ENCODE measurements at regions not wholly inside any gene's neighbourhood (a gene's known extent, or its start where the extent isn't known, plus 50 kb on each side); places are given as distances from the start of the nearest gene placed in this dataset.

- no peak overlapping the region for H3K4me3 ChIP-seq (ENCODE audit: low read depth, low read length)
- no peaks in the 10 kb centered on the region for H3K27me3 Mint-ChIP-seq (ENCODE audit: insufficient read depth, unreplicated experiment)
- BruUV-seq (replicated peaks), result no TSS peak
- ChIA-PET CTCF (no interaction called here), POLR2A (no interaction called here)
- H3K36me3 Mint-ChIP-seq (ENCODE audit: insufficient read depth, unreplicated experiment), result no peaks in the 10 kb centered on the region
- intact Hi-C loops (cut with micrococcal nuclease; ENCODE audit: unreplicated experiment), result no loop called here
- H3K27ac Mint-ChIP-seq (ENCODE audit: unreplicated experiment), result no peak overlapping the region
- H3K36me3 ChIP-seq (ENCODE audit: control insufficient read depth, insufficient read depth, low read length), result no peaks in the 10 kb centered on the region
- no peaks in the 10 kb centered on the region for H3K4me1 ChIP-seq
- no peaks in the 10 kb centered on the region for H3K9me3 ChIP-seq
- H3K4me1 Mint-ChIP-seq (ENCODE audit: low read depth, unreplicated experiment), result no peaks in the 10 kb centered on the region
- DNase-seq, result no peak
- TF ChIP-seq CTCF (IDR thresholded peaks at IDR 0.05; ENCODE audit: insufficient read depth in 1 of 2, low read depth in 1 of 2, low read length in 1 of 2, severe bottlenecking in 1 of 2, unreplicated experiment in 1 of 2), result no peak
- no peak overlapping the region for H3K4me3 Mint-ChIP-seq (ENCODE audit: unreplicated experiment)
- H3K9me3 Mint-ChIP-seq (ENCODE audit: unreplicated experiment), result no peaks in the 10 kb centered on the region
- H3K27me3 ChIP-seq (replicated peaks; ENCODE audit: control insufficient read depth, insufficient read depth, low read length), result no peaks in the 10 kb centered on the region
These were observed 283.1 kb downstream of the IDS start for GRCh38 chrX:149222040-149222439.

DNA sequence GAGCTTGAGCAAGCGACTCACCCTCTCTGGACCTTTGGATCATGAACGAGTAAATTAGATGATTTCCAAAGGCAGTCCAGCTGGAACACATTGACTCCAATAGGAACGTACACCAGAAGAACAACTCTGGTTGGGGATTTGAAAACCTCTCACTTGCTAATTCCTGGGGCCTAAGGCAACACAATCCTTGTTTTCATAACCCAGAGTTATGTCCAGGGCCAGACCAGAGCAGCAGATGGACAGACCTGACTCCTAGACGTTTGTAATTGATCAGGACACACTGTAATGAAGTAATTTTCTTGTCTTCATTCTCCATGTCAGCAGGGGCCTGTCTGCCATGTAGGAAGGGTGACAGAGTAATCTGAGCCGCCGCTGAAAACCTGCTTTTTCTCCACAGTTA lies 283.9 kb downstream of the IDS start:
- H3K27me3 Mint-ChIP-seq (ENCODE audit: insufficient read depth, unreplicated experiment), result no peaks in the 10 kb centered on the region

GRCh38 chrX:149213264-149213663 lies 291.8 kb downstream of the IDS start:
- Histone ChIP-seq H3K36me3 (ENCODE audit: control insufficient read depth, insufficient read depth, low read length) (no peaks in the 10 kb centered on the region), H3K27me3 (replicated peaks; ENCODE audit: control insufficient read depth, insufficient read depth, low read length) (no peaks in the 10 kb centered on the region), H3K4me1 (no peaks in the 10 kb centered on the region), H3K4me3 (ENCODE audit: low read depth, low read length) (no peak overlapping the region), H3K9me3 (no peaks in the 10 kb centered on the region)
- DNase-seq, result no peak
- Mint-ChIP-seq H3K27me3 (ENCODE audit: insufficient read depth, unreplicated experiment) (no peaks in the 10 kb centered on the region), H3K27ac (ENCODE audit: unreplicated experiment) (no peak overlapping the region), H3K4me1 (ENCODE audit: low read depth, unreplicated experiment) (no peaks in the 10 kb centered on the region), H3K4me3 (ENCODE audit: unreplicated experiment) (no peak overlapping the region), H3K36me3 (ENCODE audit: insufficient read depth, unreplicated experiment) (no peaks in the 10 kb centered on the region), H3K9me3 (ENCODE audit: unreplicated experiment) (no peaks in the 10 kb centered on the region)
- CTCF ChIA-PET, result no interaction called here
- POLR2A ChIA-PET, result no interaction called here
- TF ChIP-seq CTCF (IDR thresholded peaks at IDR 0.05; ENCODE audit: insufficient read depth in 1 of 2, low read depth in 1 of 2, low read length in 1 of 2, severe bottlenecking in 1 of 2, unreplicated experiment in 1 of 2), result no peak
- no TSS peak for BruUV-seq (replicated peaks)
- intact Hi-C loops (cut with micrococcal nuclease; ENCODE audit: unreplicated experiment), result no loop called here

More for the DNA sequence above, 283.9 kb downstream of the IDS start:
- no peaks in the 10 kb centered on the region for H3K9me3 Mint-ChIP-seq (ENCODE audit: unreplicated experiment)
- H3K4me3 Mint-ChIP-seq (ENCODE audit: unreplicated experiment), result no peak overlapping the region
- no peak overlapping the region for H3K27ac Mint-ChIP-seq (ENCODE audit: unreplicated experiment)
- ChIA-PET CTCF (no interaction called here), POLR2A (no interaction called here)
- no peaks in the 10 kb centered on the region for H3K9me3 ChIP-seq
- no peaks in the 10 kb centered on the region for H3K4me1 Mint-ChIP-seq (ENCODE audit: low read depth, unreplicated experiment)
- intact Hi-C loops (cut with micrococcal nuclease; ENCODE audit: unreplicated experiment), result no loop called here
- no peaks in the 10 kb centered on the region for H3K4me1 ChIP-seq
- no peaks in the 10 kb centered on the region for H3K27me3 ChIP-seq (replicated peaks; ENCODE audit: control insufficient read depth, insufficient read depth, low read length)
- DNase-seq, result no peak
- H3K36me3 ChIP-seq (ENCODE audit: control insufficient read depth, insufficient read depth, low read length), result no peaks in the 10 kb centered on the region
- BruUV-seq (replicated peaks), result no TSS peak
- H3K36me3 Mint-ChIP-seq (ENCODE audit: insufficient read depth, unreplicated experiment), result no peaks in the 10 kb centered on the region
- H3K4me3 ChIP-seq (ENCODE audit: low read depth, low read length), result no peak overlapping the region
- TF ChIP-seq CTCF (IDR thresholded peaks at IDR 0.05; ENCODE audit: insufficient read depth in 1 of 2, low read depth in 1 of 2, low read length in 1 of 2, severe bottlenecking in 1 of 2, unreplicated experiment in 1 of 2), result no peak
